GM10266 (cell line): ENCODE measurements at regions not wholly inside any gene's neighbourhood (a gene's known extent, or its start where the extent isn't known, plus 50 kb on each side); places are given as distances from the start of the nearest gene placed in this dataset.

Experiments used
- DNase-seq: peaks from one replicate; pipeline ENCODE4 v3.0.0; 2012; ENCODE audit errors: extremely low spot score
- TF ChIP-seq, protein P1 (sequence below): IDR thresholded peaks from 2 replicates; pipeline ENCODE4 v1.5.1; 2012; ENCODE audit warnings: mild to moderate bottlenecking, low read depth; ENCODE audit not compliant: control insufficient read depth, insufficient read depth; ENCODE audit errors: missing control alignments

GRCh38 chr9:85137696-85138095 is 468.2 kb downstream of the NTRK2 start:
- TF ChIP-seq, protein P1, sequence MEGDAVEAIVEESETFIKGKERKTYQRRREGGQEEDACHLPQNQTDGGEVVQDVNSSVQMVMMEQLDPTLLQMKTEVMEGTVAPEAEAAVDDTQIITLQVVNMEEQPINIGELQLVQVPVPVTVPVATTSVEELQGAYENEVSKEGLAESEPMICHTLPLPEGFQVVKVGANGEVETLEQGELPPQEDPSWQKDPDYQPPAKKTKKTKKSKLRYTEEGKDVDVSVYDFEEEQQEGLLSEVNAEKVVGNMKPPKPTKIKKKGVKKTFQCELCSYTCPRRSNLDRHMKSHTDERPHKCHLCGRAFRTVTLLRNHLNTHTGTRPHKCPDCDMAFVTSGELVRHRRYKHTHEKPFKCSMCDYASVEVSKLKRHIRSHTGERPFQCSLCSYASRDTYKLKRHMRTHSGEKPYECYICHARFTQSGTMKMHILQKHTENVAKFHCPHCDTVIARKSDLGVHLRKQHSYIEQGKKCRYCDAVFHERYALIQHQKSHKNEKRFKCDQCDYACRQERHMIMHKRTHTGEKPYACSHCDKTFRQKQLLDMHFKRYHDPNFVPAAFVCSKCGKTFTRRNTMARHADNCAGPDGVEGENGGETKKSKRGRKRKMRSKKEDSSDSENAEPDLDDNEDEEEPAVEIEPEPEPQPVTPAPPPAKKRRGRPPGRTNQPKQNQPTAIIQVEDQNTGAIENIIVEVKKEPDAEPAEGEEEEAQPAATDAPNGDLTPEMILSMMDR: no peak
- DNase-seq: no peak

DNA sequence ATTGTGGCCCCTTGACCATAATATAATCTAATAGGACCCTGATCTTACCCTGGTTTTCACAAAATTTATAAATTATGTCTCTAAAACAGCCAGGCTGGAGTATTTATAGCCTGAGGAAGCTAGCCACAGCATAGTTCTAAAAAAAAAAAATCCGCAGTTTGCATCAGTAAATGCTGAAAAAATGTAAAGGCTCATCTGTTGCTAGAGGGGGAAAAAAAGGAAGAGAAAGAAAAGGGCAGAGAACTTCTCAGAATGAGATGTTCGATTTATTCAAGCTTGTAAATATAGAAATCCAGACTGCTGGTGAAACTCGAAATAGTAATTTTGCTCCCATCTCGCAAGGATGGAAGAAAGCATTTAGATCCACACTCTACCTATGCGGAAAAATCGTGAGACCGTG is 467.5 kb downstream of the NTRK2 start:
- DNase-seq: no peak
- TF ChIP-seq, protein P1: no peak

DNA sequence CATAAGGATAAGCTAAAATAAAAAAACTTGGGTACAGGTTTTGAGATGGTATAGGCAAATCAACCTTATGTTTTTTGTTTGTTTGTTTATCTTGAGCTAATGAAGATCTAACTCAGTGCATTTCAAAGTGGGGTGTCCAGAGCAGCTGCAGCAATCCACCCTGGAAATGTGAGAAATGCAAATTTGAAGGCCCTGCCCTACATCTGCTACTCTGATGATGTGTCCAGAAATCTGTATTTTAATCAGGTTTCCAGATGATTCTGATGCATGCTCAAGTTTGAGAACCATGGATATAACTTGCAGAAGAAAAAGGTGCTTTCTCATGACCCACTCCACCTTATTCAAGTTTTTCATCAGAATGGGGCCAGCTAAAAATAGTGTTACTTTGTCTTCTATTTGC is 467.0 kb downstream of the NTRK2 start:
- no peak for DNase-seq
- TF ChIP-seq, protein P1: no peak

DNA sequence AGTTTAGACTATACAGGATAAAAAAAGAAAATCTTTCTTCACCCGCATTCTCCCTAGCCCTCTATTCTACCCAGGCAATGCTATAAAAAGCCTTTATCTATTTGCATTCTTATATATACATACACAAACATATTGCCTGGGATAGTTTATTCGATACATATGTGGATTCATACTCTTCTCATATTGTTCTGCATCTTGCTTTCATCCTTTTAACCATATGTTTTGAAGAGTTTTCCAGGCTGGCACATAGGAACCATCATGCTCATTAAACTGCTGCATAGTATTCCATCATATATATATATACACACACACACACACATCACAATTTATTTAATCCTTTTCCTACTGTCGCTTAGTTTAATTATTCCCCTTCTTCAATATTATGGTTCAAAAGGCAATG is 461.2 kb downstream of the NTRK2 start:
- TF ChIP-seq, protein P1: no peak

GRCh38 chr9:85130260-85130659 is 460.7 kb downstream of the NTRK2 start:
- DNase-seq: peak; percentile 19
- TF ChIP-seq, protein P1: no peak

More for the DNA sequence above, 461.2 kb downstream of the NTRK2 start:
- DNase-seq: no peak

DNA sequence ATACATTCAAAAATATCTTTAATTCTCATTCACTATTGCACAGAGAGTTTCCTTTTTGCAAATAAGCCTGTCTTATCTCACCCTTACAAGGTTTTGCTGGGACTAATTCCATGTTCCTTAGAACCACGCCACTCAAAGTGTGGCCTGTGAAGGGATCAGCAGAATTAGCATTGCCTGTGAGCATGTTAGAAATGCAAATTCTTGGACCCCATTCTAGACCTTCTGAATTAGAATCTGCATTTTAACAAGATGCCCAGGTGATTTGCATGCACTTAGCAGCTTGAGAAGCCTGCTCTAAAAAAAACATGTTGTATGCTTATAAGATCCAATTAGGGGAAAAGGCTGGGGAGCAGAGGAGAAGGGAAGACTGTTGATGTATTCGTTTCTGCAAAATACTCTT is 460.0 kb downstream of the NTRK2 start:
- no peak for DNase-seq
- TF ChIP-seq, protein P1: no peak

DNA sequence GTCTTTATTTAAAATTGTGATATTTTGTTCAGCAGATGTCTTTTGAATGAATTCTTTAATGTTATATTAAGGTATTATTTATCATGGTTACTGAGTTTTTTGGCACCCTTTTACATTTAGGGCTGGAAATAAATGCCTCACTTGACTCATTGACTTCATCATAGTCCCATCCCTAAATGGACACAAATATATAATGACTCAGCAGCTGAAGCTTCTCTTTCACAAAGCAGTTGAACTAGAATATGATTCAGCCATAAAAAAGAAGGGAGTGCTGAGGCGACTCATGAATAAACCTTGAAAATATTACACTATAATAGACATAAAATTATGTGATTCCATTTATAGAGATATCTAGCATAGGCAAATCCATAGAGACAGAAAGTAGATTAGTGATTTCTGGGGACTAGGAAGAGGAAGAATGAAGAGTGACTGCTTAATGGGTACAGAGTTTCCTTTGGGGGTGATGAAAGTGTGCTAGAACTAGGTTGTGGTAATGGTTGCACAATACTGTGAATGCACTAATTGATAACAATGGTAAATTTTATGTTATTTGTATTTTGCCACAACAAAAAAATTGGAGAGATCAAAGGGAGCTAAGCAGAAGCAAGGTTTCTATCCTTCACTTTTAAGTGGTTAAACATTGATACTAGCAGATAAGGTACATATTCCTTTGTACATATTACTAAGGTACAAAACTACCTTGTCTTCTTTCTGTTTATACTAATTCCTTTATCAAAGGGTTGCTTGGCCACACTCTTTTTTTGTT is 449.6 kb downstream of the NTRK2 start:
- no peak for DNase-seq
- TF ChIP-seq, protein P1: no peak
